HCT116 (cell line): ENCODE measurements at regions not wholly inside any gene's neighbourhood (a gene's known extent, or its start where the extent isn't known, plus 50 kb on each side); places are given as distances from the start of the nearest gene placed in this dataset.

Experiments
- ATAC-seq: fragments of 200-7000 bp; cut with Tn5 transposase; 2 replicates; pipeline ENCODE4 v1.9.1; 2020; ENCODE audit warnings: mild to moderate bottlenecking, moderate library complexity
- BruUV-seq: library from RNA; stranded (reverse); fragments of 400-500 nt; replicated peaks from 2 replicates; lab custom pipeline; 2021; lab: Mats Ljungman, UMichigan
- CTCF ChIA-PET: fragments of 300-600 bp; sonication (Branson Sonifier 250); formaldehyde crosslinking; loops from one replicate; lab custom pipeline; 2021; ENCODE audit warnings: antibody characterized with exemption; lab: Charles Lee
- POLR2A ChIA-PET: fragments of 300-600, 350-600 bp; sonication (Branson Sonifier 250); formaldehyde crosslinking; loops from one replicate; lab custom pipeline; 2021; ENCODE audit warnings: antibody characterized with exemption; lab: Charles Lee
- RAD21 ChIA-PET, 2 experiments: fragments of 300-600 bp; sonication (Branson Sonifier 250); formaldehyde crosslinking; loops; one replicate each; lab custom pipeline; 2023; ENCODE audit warnings: low total read pairs in 2 of 2; ENCODE audit not compliant: uncharacterized antibody in 2 of 2, unreplicated experiment in 2 of 2, low non-redundant PET in 1 of 2; lab: Charles Lee
- DNase-seq: peaks from one replicate; pipeline ENCODE4 v3.0.0-alpha.2; 2010; ENCODE audit warnings: low read depth, low spot score
- H2AFZ ChIP-seq: fragments of 200-600 bp; shearing (Covaris generic), sonication (generic); 2 replicates; pipeline ENCODE4 v1.6.1; 2017; ENCODE audit warnings: low read depth, mixed run types, mixed read lengths, antibody characterized with exemption, low read length; ENCODE audit not compliant: poor library complexity, severe bottlenecking
- H3K27ac ChIP-seq: 2 replicates; pipeline ENCODE4 v1.5.1; 2012; ENCODE audit warnings: low read depth, low read length
- H3K27me3 ChIP-seq: fragments of 200-600 bp; sonication (generic); 2 replicates; pipeline ENCODE4 v1.6.1; 2016; ENCODE audit warnings: mixed run types, low read length, mixed read lengths; ENCODE audit not compliant: insufficient read depth
- H3K36me3 ChIP-seq, 2 experiments: fragments of 200-500 bp in 1 of 2; fragments of 200-600 bp in 1 of 2; sonication (Bioruptor generic) in 1 of 2; sonication (generic) in 1 of 2; 2 replicates each; pipeline versions ENCODE4 v1.5.1 to v1.6.1; 2014 to 2016; ENCODE audit warnings: low read length in 2 of 2, inconsistent platforms in 1 of 2, mixed read lengths in 1 of 2, mixed run types in 1 of 2; ENCODE audit not compliant: insufficient read depth in 2 of 2, control insufficient read depth in 1 of 2
- H3K4me1 ChIP-seq, 2 experiments: fragments of 200-600 bp in 1 of 2; sonication (generic) in 1 of 2; 2 replicates each; pipeline versions ENCODE4 v1.5.1 to v1.6.1; 2012 to 2017; ENCODE audit warnings: low read length in 2 of 2, inconsistent platforms in 1 of 2, mild to moderate bottlenecking in 1 of 2, mixed read lengths in 1 of 2, mixed run types in 1 of 2, moderate library complexity in 1 of 2; ENCODE audit not compliant: insufficient read depth in 2 of 2, control insufficient read depth in 1 of 2
- H3K4me2 ChIP-seq: fragments of 200-600 bp; sonication (generic); 2 replicates; pipeline ENCODE4 v1.6.1; 2017; ENCODE audit warnings: mixed run types, low read length, mixed read lengths
- H3K4me3 ChIP-seq, 2 experiments: fragments of 200-600 bp in 1 of 2; sonication (generic) in 1 of 2; replicated peaks in 1 of 2; 2 replicates each; pipeline ENCODE4 v1.5.1; 2011 to 2016; ENCODE audit warnings: low read length in 2 of 2, control low read depth in 1 of 2, low read depth in 1 of 2, mild to moderate bottlenecking in 1 of 2, mixed read lengths in 1 of 2, mixed run types in 1 of 2
- H3K79me2 ChIP-seq: fragments of 200-600 bp; sonication (generic); 2 replicates; pipeline ENCODE4 v1.6.1; 2017; ENCODE audit warnings: mild to moderate bottlenecking, mixed run types, low read length, moderate library complexity, mixed read lengths; ENCODE audit not compliant: insufficient read depth
- H3K9ac ChIP-seq: fragments of 200-600 bp; sonication (generic); 2 replicates; pipeline ENCODE4 v1.6.1; 2016; ENCODE audit warnings: low read length, mixed read lengths
- H3K9me2 ChIP-seq: fragments of 200-600 bp; sonication (generic), shearing (Covaris generic); 2 replicates; pipeline ENCODE4 v1.6.1; 2017; ENCODE audit warnings: mixed run types, mild to moderate bottlenecking, moderate library complexity; ENCODE audit not compliant: insufficient read depth
- H3K9me3 ChIP-seq, 2 experiments: fragments of 200-500 bp in 1 of 2; fragments of 200-600 bp in 1 of 2; sonication (Bioruptor generic) in 1 of 2; sonication (generic) in 1 of 2; 2 replicates each; pipeline ENCODE4 v1.6.1; 2014 to 2017; ENCODE audit warnings: low read length in 2 of 2, mixed read lengths in 2 of 2, inconsistent platforms in 1 of 2, low read depth in 1 of 2, mild to moderate bottlenecking in 1 of 2, mixed run types in 1 of 2, moderate library complexity in 1 of 2; ENCODE audit not compliant: control insufficient read depth in 1 of 2, insufficient read depth in 1 of 2
- H4K20me1 ChIP-seq: fragments of 200-600 bp; sonication (generic), shearing (Covaris generic); 2 replicates; pipeline ENCODE4 v1.6.1; 2017; ENCODE audit warnings: mixed run types, mild to moderate bottlenecking, moderate library complexity; ENCODE audit not compliant: insufficient read depth
- CBX3 ChIP-seq: IDR thresholded peaks from 2 replicates; pipeline ENCODE4 v1.6.1; 2012; ENCODE audit warnings: low read depth
- CEBPB ChIP-seq: IDR thresholded peaks from 2 replicates; pipeline ENCODE4 v1.6.1; 2012; ENCODE audit warnings: low read depth
- CTCF ChIP-seq, 3 experiments: fragments of 200-600 bp in 1 of 3; sonication (generic) in 1 of 3; IDR thresholded peaks in 2 of 3; conservative IDR thresholded peaks in 1 of 3; 2 replicates each; pipeline ENCODE4 v1.5.1; 2012 to 2017; ENCODE audit warnings: low read depth in 2 of 3, low read length in 2 of 3, antibody characterized with exemption in 1 of 3, borderline replicate concordance in 1 of 3, control low read depth in 1 of 3, mild to moderate bottlenecking in 1 of 3, mixed read lengths in 1 of 3, mixed run types in 1 of 3, moderate library complexity in 1 of 3; ENCODE audit not compliant: insufficient read depth in 1 of 3
- EGR1 ChIP-seq: IDR thresholded peaks from 2 replicates; pipeline ENCODE4 v1.6.1; 2012; ENCODE audit warnings: low read depth
- EZH2 ChIP-seq: fragments of 200-600 bp; sonication (generic); IDR thresholded peaks from 2 replicates; pipeline ENCODE4 v1.6.1; 2017; ENCODE audit warnings: antibody characterized with exemption, mixed run types
- EZH2phosphoT487 ChIP-seq: fragments of 200-600 bp; IDR thresholded peaks from 2 replicates; pipeline ENCODE4 v1.6.1; 2018; ENCODE audit warnings: antibody characterized with exemption, borderline replicate concordance
- FOSL1 ChIP-seq: IDR thresholded peaks from 2 replicates; pipeline ENCODE4 v1.6.1; 2012; ENCODE audit warnings: low read depth
- REST ChIP-seq: IDR thresholded peaks from 2 replicates; pipeline ENCODE4 v1.6.1; 2012; ENCODE audit warnings: low read depth
- SIN3A ChIP-seq: IDR thresholded peaks from 2 replicates; pipeline ENCODE4 v1.6.1; 2012; ENCODE audit warnings: low read depth
- SP1 ChIP-seq: IDR thresholded peaks from 2 replicates; pipeline ENCODE4 v1.6.1; 2012; ENCODE audit warnings: low read depth
- SRF ChIP-seq: IDR thresholded peaks from 2 replicates; pipeline ENCODE4 v1.6.1; 2012; ENCODE audit warnings: low read depth
- TCF7L2 ChIP-seq: IDR thresholded peaks from 2 replicates; pipeline ENCODE4 v1.7.0; 2011; ENCODE audit warnings: borderline replicate concordance, inconsistent platforms; ENCODE audit not compliant: insufficient read depth, insufficient read length; ENCODE audit errors: extremely low read depth
- YY1 ChIP-seq: IDR thresholded peaks from 2 replicates; pipeline ENCODE4 v1.6.1; 2011; ENCODE audit warnings: low read length, low read depth, moderate library complexity, mild to moderate bottlenecking; ENCODE audit not compliant: insufficient replicate concordance; ENCODE audit errors: extremely low read depth
- ZFX ChIP-seq: fragments of 450-650 bp; IDR thresholded peaks from 2 replicates; pipeline ENCODE4 v1.6.1; 2017
- ZNF274 ChIP-seq: fragments of 200-500 bp; sonication (Bioruptor generic); IDR thresholded peaks from 2 replicates; pipeline ENCODE4 v1.6.1; 2014; ENCODE audit warnings: mild to moderate bottlenecking, low read depth, low read length, inconsistent platforms
- intact Hi-C: fragments of 100-400 bp; cut with micrococcal nuclease; formaldehyde crosslinking; loops from 2 replicates; pipeline ENCODE4 v1.10.0; 2022

GRCh38 chr2:137857881-137858280 is 106.4 kb upstream of the HNMT start:
- no peak overlapping the region for H3K4me2 ChIP-seq
- no peaks in the 10 kb centered on the region for H3K9me3 ChIP-seq
- ChIA-PET CTCF (no interaction called here), POLR2A (no interaction called here), RAD21 (no interaction called here)
- no peak overlapping the region for H2AFZ ChIP-seq
- BruUV-seq: no TSS peak
- H3K79me2 ChIP-seq: no peaks in the 10 kb centered on the region
- H3K4me1 ChIP-seq: no peaks in the 10 kb centered on the region
- no peak for DNase-seq
- no peaks in the 10 kb centered on the region for H3K27me3 ChIP-seq
- H3K9me2 ChIP-seq: no peaks in the 10 kb centered on the region
- intact Hi-C loops: no loop called here
- H3K36me3 ChIP-seq: no peaks in the 10 kb centered on the region
- no peak overlapping the region for H3K27ac ChIP-seq
- no peak overlapping the region for H3K9ac ChIP-seq
- ATAC-seq: no peak
- no peaks in the 10 kb centered on the region for H4K20me1 ChIP-seq
- no peak overlapping the region for H3K4me3 ChIP-seq
- TF ChIP-seq CBX3 (no peak), ZNF274 (no peak), SRF (no peak), ZFX (no peak), SP1 (no peak), TCF7L2 (no peak), EZH2phosphoT487 (no peak)

- no peaks in the 10 kb centered on the region for H3K27me3 ChIP-seq
- no peak overlapping the region for H3K27ac ChIP-seq
- ATAC-seq: no peak
- no peak for TF ChIP-seq EGR1
- no peak for TF ChIP-seq ZFX
- no peak for TF ChIP-seq SIN3A
- TF ChIP-seq TCF7L2: no peak
- TF ChIP-seq CEBPB: no peak
- no peak for TF ChIP-seq FOSL1
- no peak for TF ChIP-seq EZH2phosphoT487
- TF ChIP-seq CTCF (IDR thresholded peaks at IDR 0.05 in 2 of 3, conservative IDR thresholded peaks at IDR 0.05 in 1 of 3; ENCODE audit: borderline replicate concordance in 1 of 3, insufficient read depth in 1 of 3, low read depth in 2 of 3, low read length in 2 of 3): no peak
- no peak for TF ChIP-seq YY1
- no peak for TF ChIP-seq REST
- TF ChIP-seq EZH2: no peak
- TF ChIP-seq SP1: no peak
- TF ChIP-seq, all 23 proteins: peak for 0
- no peak overlapping the region for H3K4me3 ChIP-seq
- H3K36me3 ChIP-seq: no peaks in the 10 kb centered on the region
- H4K20me1 ChIP-seq: no peaks in the 10 kb centered on the region
- no peaks in the 10 kb centered on the region for H3K4me1 ChIP-seq
- H3K9ac ChIP-seq: no peak overlapping the region
- BruUV-seq: no TSS peak
- RAD21 ChIA-PET: no interaction called here
- no peak overlapping the region for H3K4me2 ChIP-seq
- POLR2A ChIA-PET: no interaction called here
- intact Hi-C loops: no loop called here
- H2AFZ ChIP-seq: no peak overlapping the region
- no peaks in the 10 kb centered on the region for H3K9me3 ChIP-seq
- CTCF ChIA-PET: interaction anchor here (1.0 kb wide), 1 partner anchor 26 kb away, joined by 3 read pairs; no protein-coding TSS in a partner anchor
- H3K9me2 ChIP-seq: no peaks in the 10 kb centered on the region
- no peak for DNase-seq
- H3K79me2 ChIP-seq: no peaks in the 10 kb centered on the region
Observed at GRCh38 chr2:137862651-137863050, 101.6 kb upstream of the HNMT start.
